MM.1S (cell line): ENCODE measurements at regions not wholly inside any gene's neighbourhood (a gene's known extent, or its start where the extent isn't known, plus 50 kb on each side); places are given as distances from the start of the nearest gene placed in this dataset.

ENCODE experiments used
- DNase-seq: peaks from one replicate; pipeline ENCODE4 v3.0.0-alpha.2; 2015
- H2AFZ ChIP-seq: fragments of 300-600 bp; sonication (generic); 2 replicates; pipeline ENCODE4 v1.6.0; 2016; ENCODE audit warnings: antibody characterized with exemption, low read length
- H3F3A ChIP-seq: fragments of 300-600 bp; sonication (generic); 2 replicates; pipeline ENCODE4 v1.6.1; 2016; ENCODE audit warnings: mild to moderate bottlenecking, antibody characterized with exemption, low read length, moderate library complexity, mixed read lengths; ENCODE audit not compliant: insufficient read depth
- H3K27ac ChIP-seq: fragments of 300-600 bp; sonication (generic); 2 replicates; pipeline ENCODE4 v1.5.1; 2016; ENCODE audit warnings: mild to moderate bottlenecking, low read length
- H3K27me3 ChIP-seq: fragments of 300-600 bp; sonication (generic); replicated peaks from 2 replicates; pipeline ENCODE4 v1.6.0; 2016; ENCODE audit warnings: low read length; ENCODE audit not compliant: insufficient read depth
- H3K36me3 ChIP-seq: fragments of 300-600 bp; sonication (generic); replicated peaks from 2 replicates; pipeline ENCODE4 v1.6.1; 2016; ENCODE audit warnings: mild to moderate bottlenecking, low read length, mixed read lengths; ENCODE audit not compliant: insufficient read depth
- H3K4me1 ChIP-seq: fragments of 300-600 bp; sonication (generic); 2 replicates; pipeline ENCODE4 v1.6.1; 2016; ENCODE audit warnings: low read length, mixed read lengths
- H3K4me2 ChIP-seq: fragments of 300-600 bp; sonication (generic); 2 replicates; pipeline ENCODE4 v1.6.0; 2016; ENCODE audit warnings: low read depth, low read length
- H3K4me3 ChIP-seq: fragments of 300-600 bp; sonication (generic); 2 replicates; pipeline ENCODE4 v1.5.1; 2016; ENCODE audit warnings: low read length, mixed read lengths
- H3K79me2 ChIP-seq: fragments of 300-600 bp; sonication (generic); 2 replicates; pipeline ENCODE4 v1.6.1; 2016; ENCODE audit warnings: mixed run types, low read length, mixed read lengths
- H3K9ac ChIP-seq: fragments of 300-600 bp; sonication (generic); 2 replicates; pipeline ENCODE4 v1.6.1; 2016; ENCODE audit warnings: low read length, mixed read lengths
- H3K9me2 ChIP-seq: fragments of 300-600 bp; sonication (generic); replicated peaks from 2 replicates; pipeline ENCODE4 v1.6.1; 2016; ENCODE audit warnings: mild to moderate bottlenecking, low read length, mixed read lengths; ENCODE audit not compliant: insufficient read depth
- H3K9me3 ChIP-seq: fragments of 300-600 bp; sonication (generic); replicated peaks from 2 replicates; pipeline ENCODE4 v1.6.1; 2016; ENCODE audit warnings: mild to moderate bottlenecking, low read length, mixed read lengths; ENCODE audit not compliant: insufficient read depth
- H4K20me1 ChIP-seq: fragments of 300-600 bp; sonication (generic); 2 replicates; pipeline ENCODE4 v1.6.1; 2016; ENCODE audit warnings: mild to moderate bottlenecking, low read length, moderate library complexity, mixed read lengths; ENCODE audit not compliant: insufficient read depth
- EZH2 ChIP-seq: fragments of 300-600 bp; sonication (generic); optimal IDR thresholded peaks from 2 replicates; pipeline ENCODE3; 2017; ENCODE audit warnings: low read depth, mild to moderate bottlenecking, antibody characterized with exemption, low read length, mixed read lengths
- EZH2phosphoT487 ChIP-seq: fragments of 300-600 bp; sonication (generic); IDR thresholded peaks from 2 replicates; pipeline ENCODE4 v1.6.1; 2018; ENCODE audit warnings: antibody characterized with exemption, low read length
- TF ChIP-seq, protein P1 (sequence below): fragments of 300-600 bp; sonication (generic); IDR thresholded peaks from 2 replicates; pipeline ENCODE4 v1.5.1; 2016; ENCODE audit warnings: antibody characterized with exemption, low read length, mixed read lengths

DNA sequence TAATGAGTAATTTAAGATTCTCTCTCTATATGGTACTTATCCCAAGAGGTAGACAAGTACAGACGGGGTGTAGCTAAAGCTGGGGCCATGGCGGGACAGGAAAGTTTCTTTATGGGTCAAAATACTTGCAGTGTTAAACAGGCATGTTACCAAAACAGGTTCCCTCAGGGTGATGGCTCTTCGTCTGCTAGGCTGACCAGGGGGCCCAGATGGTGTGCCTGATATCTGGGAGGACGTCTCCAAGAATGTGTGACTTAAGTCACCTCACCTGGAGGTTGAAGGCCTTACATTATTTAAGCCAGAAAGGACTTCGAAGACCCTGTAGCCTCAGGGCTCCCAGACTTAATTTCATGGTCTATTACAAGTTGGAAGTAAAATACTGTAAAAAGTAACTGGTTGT, 52.7 kb upstream of the FMOD start:
- no peaks in the 10 kb centered on the region for H3K27me3 ChIP-seq

DNA sequence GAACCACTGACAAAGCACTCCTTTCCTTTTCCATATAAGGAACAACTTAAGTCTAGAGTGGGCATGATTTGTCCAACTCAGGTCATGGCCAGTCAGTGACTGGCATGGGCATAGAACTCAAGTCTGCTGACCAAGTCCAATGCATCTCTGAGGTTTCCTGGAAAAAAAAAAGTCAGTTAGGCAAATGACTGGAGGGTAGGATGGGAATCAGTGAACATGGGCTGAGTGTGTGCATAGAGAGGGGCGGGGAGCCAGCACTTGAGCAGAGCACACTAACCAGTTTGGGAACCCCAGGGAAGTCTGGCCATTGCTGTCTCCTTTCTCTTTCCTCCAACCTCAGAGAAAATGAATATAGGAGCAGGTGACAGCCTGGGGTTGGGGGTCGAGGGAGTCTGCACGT, 53.6 kb upstream of the FMOD start:
- no peak overlapping the region for H3K9ac ChIP-seq
- H3K27ac ChIP-seq = no peak overlapping the region
- no peaks in the 10 kb centered on the region for H4K20me1 ChIP-seq
- H3K4me1 ChIP-seq = no peaks in the 10 kb centered on the region
- H3K4me2 ChIP-seq = no peak overlapping the region
- H3K36me3 ChIP-seq = no peaks in the 10 kb centered on the region
- no peak overlapping the region for H2AFZ ChIP-seq
- no peaks in the 10 kb centered on the region for H3K9me2 ChIP-seq
- DNase-seq = no peak
- H3K27me3 ChIP-seq = no peaks in the 10 kb centered on the region
- no peak overlapping the region for H3K4me3 ChIP-seq
- no peak for TF ChIP-seq EZH2
- H3K9me3 ChIP-seq = no peaks in the 10 kb centered on the region
- H3K79me2 ChIP-seq = no peaks in the 10 kb centered on the region
- H3F3A ChIP-seq = no peaks in the 10 kb centered on the region

More for the DNA sequence above, 52.7 kb upstream of the FMOD start:
- no peak overlapping the region for H3K4me2 ChIP-seq
- H3F3A ChIP-seq = no peaks in the 10 kb centered on the region
- no peak overlapping the region for H2AFZ ChIP-seq
- H3K9me2 ChIP-seq = no peaks in the 10 kb centered on the region
- H3K36me3 ChIP-seq = no peaks in the 10 kb centered on the region
- H4K20me1 ChIP-seq = no peaks in the 10 kb centered on the region
- no peaks in the 10 kb centered on the region for H3K4me1 ChIP-seq
- no peaks in the 10 kb centered on the region for H3K79me2 ChIP-seq
- no peak overlapping the region for H3K4me3 ChIP-seq
- no peak overlapping the region for H3K27ac ChIP-seq
- H3K9ac ChIP-seq = no peak overlapping the region
- H3K9me3 ChIP-seq = no peaks in the 10 kb centered on the region
- DNase-seq = no peak
- TF ChIP-seq, protein P1, sequence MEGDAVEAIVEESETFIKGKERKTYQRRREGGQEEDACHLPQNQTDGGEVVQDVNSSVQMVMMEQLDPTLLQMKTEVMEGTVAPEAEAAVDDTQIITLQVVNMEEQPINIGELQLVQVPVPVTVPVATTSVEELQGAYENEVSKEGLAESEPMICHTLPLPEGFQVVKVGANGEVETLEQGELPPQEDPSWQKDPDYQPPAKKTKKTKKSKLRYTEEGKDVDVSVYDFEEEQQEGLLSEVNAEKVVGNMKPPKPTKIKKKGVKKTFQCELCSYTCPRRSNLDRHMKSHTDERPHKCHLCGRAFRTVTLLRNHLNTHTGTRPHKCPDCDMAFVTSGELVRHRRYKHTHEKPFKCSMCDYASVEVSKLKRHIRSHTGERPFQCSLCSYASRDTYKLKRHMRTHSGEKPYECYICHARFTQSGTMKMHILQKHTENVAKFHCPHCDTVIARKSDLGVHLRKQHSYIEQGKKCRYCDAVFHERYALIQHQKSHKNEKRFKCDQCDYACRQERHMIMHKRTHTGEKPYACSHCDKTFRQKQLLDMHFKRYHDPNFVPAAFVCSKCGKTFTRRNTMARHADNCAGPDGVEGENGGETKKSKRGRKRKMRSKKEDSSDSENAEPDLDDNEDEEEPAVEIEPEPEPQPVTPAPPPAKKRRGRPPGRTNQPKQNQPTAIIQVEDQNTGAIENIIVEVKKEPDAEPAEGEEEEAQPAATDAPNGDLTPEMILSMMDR = no peak
- no peak for TF ChIP-seq EZH2

DNA sequence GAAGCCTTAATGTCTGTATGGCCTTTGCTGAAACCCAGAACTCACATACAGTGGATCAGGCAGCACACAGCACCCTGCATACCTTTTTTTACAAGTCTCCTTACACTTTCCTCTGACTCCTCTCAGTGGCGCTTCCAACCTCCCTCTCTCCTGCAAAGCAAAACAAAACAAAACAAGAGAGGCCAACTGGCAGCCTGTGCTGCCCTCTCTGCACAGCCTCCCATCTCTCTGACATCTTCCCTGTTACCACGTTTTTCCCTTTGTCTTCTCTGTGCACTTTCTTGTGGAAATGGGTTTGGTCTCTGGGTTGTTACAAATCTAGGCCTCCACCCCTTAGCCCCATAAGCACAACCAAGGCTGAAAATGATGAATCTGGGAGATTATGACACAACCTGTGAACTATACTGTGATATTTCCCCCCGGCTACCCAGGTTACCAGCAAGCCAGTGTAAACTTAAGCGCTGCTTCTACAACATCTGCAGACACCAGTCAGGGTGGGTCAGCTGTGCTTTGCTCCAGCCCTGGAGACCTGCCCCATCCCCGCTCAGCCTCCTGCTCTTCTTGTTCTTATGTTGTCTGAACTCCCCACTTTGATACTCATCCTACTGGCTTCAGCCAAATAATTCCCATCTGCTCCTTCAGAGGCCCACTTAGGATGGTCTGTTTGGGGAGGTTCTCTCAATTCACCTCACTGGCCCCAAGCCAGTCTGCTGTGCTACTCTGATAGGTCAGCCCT, 54.9 kb upstream of the FMOD start:
- H3K9ac ChIP-seq = no peak overlapping the region
- no peak overlapping the region for H3K27ac ChIP-seq
- H3K4me1 ChIP-seq = no peaks in the 10 kb centered on the region
- no peak overlapping the region for H3K4me2 ChIP-seq
- H3F3A ChIP-seq = no peaks in the 10 kb centered on the region
- H4K20me1 ChIP-seq = no peaks in the 10 kb centered on the region
- H3K9me3 ChIP-seq = no peaks in the 10 kb centered on the region
- H2AFZ ChIP-seq = no peak overlapping the region
- TF ChIP-seq EZH2phosphoT487 = no peak
- TF ChIP-seq, protein P1 = no peak
- no peaks in the 10 kb centered on the region for H3K79me2 ChIP-seq
- DNase-seq = no peak
- H3K9me2 ChIP-seq = no peaks in the 10 kb centered on the region
- H3K27me3 ChIP-seq = no peaks in the 10 kb centered on the region
- no peak overlapping the region for H3K4me3 ChIP-seq
- H3K36me3 ChIP-seq = no peaks in the 10 kb centered on the region

DNA sequence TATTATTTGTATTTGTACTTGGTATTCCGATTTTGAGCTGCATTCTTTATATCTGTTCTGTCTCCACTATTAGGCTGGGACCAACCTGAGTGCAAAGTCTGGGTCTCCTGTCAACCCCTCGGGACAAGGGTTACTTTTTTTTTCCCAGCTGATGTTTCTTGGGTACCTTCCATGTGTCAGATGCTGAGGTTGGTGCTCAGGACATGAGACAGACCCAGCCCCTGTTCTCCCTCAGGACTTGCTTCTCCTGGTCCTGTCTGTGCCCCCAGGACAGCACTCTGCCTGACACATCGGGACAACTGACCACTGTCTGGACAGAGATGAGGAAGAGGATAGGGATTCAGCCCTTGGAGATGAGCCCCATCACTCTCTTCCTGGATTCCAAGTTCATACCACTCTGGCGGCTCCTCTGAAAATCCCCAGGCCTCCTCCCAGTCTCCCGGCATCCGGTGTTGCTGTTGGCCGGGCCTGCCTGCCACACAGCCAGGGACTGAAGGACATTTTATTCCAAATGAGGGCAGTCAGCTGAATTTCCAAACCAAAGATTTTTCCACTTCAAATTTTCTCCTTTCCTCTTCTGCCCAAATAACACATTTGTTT, 55.6 kb upstream of the FMOD start:
- no peak overlapping the region for H3K27ac ChIP-seq
- H3K79me2 ChIP-seq = no peaks in the 10 kb centered on the region
- DNase-seq = no peak
- H3K27me3 ChIP-seq = no peaks in the 10 kb centered on the region
- H3K9me3 ChIP-seq = no peaks in the 10 kb centered on the region
- H2AFZ ChIP-seq = no peak overlapping the region
- no peak overlapping the region for H3K4me2 ChIP-seq
- H3K36me3 ChIP-seq = no peaks in the 10 kb centered on the region
- TF ChIP-seq EZH2 (no peak), EZH2phosphoT487 (no peak)
- TF ChIP-seq, protein P1 = no peak
- no peak overlapping the region for H3K4me3 ChIP-seq
- no peaks in the 10 kb centered on the region for H3F3A ChIP-seq
- H4K20me1 ChIP-seq = no peaks in the 10 kb centered on the region
- H3K9me2 ChIP-seq = no peaks in the 10 kb centered on the region
- H3K4me1 ChIP-seq = no peaks in the 10 kb centered on the region
- no peak overlapping the region for H3K9ac ChIP-seq
